GM21737 (cell line): ENCODE measurements at regions not wholly inside any gene's neighbourhood (a gene's known extent, or its start where the extent isn't known, plus 50 kb on each side); places are given as distances from the start of the nearest gene placed in this dataset.

ENCODE experiments used
- ATAC-seq: cut with Tn5 transposase; IDR thresholded peaks from one replicate; pipeline ENCODE4 v1.9.1; 2021; ENCODE audit warnings: mild to moderate bottlenecking, moderate library complexity; ENCODE audit not compliant: unreplicated experiment

GRCh38 chr17:33962857-33963655, 292.0 kb upstream of the CCL2 start:
- ATAC-seq, result no peak

GRCh38 chr17:33964344-33964979, 290.6 kb upstream of the CCL2 start:
- peak; percentile 57 for ATAC-seq

GRCh38 chr17:33966410-33967059, 288.6 kb upstream of the CCL2 start:
- no peak for ATAC-seq

- no peak for ATAC-seq
Observed at GRCh38 chr17:33967608-33968349, 287.3 kb upstream of the CCL2 start.

- ATAC-seq, result peak; percentile 56
Observed at GRCh38 chr17:33968350-33969044, 286.6 kb upstream of the CCL2 start.

GRCh38 chr17:33970279-33970678, 284.8 kb upstream of the CCL2 start:
- no peak for ATAC-seq

GRCh38 chr17:33972763-33973162, 282.3 kb upstream of the CCL2 start:
- no peak for ATAC-seq

- ATAC-seq, result no peak
Observed at GRCh38 chr17:33973491-33973890, 281.6 kb upstream of the CCL2 start.

GRCh38 chr17:33974276-33974675, 280.8 kb upstream of the CCL2 start:
- ATAC-seq, result no peak

- no peak for ATAC-seq
Observed at GRCh38 chr17:33976831-33977230, 278.3 kb upstream of the CCL2 start.

- ATAC-seq, result no peak
Observed at GRCh38 chr17:33977729-33978514, 277.2 kb upstream of the CCL2 start.

- no peak for ATAC-seq
Observed at GRCh38 chr17:33978889-33979288, 276.2 kb upstream of the CCL2 start.

- ATAC-seq, result no peak
Observed at GRCh38 chr17:33980193-33980592, 274.9 kb upstream of the CCL2 start.

- ATAC-seq, result no peak
Observed at GRCh38 chr17:33981711-33982601, 273.1 kb upstream of the CCL2 start.

GRCh38 chr17:33982909-33983308, 272.2 kb upstream of the CCL2 start:
- no peak for ATAC-seq

- ATAC-seq, result no peak
Observed at GRCh38 chr17:33983824-33984574, 271.1 kb upstream of the CCL2 start.

GRCh38 chr17:33986088-33986487, 269.0 kb upstream of the CCL2 start:
- ATAC-seq, result no peak

GRCh38 chr17:33986566-33986965, 268.5 kb upstream of the CCL2 start:
- ATAC-seq, result no peak
